ENCODE measurements at regions not wholly inside any gene's neighbourhood (a gene's known extent, or its start where the extent isn't known, plus 50 kb on each side); places are given as distances from the start of the nearest gene placed in this dataset.
"Not testable (repeated sequence)": the region's sequence is repeated elsewhere in the genome, so short reads cannot be mapped to it uniquely, and the experiment has no call there.

GRCh38 chr9:100714372-100715099 lies 136.7 kb downstream of the CAVIN4 start:
- peak; percentile 29 for DNase-seq

- DNase-seq, result no peak
Measured at GRCh38 chr9:100715100-100715380, 137.2 kb downstream of the CAVIN4 start.

GRCh38 chr9:100718717-100719116 lies 140.8 kb downstream of the CAVIN4 start:
- DNase-seq, result no peak

DNA sequence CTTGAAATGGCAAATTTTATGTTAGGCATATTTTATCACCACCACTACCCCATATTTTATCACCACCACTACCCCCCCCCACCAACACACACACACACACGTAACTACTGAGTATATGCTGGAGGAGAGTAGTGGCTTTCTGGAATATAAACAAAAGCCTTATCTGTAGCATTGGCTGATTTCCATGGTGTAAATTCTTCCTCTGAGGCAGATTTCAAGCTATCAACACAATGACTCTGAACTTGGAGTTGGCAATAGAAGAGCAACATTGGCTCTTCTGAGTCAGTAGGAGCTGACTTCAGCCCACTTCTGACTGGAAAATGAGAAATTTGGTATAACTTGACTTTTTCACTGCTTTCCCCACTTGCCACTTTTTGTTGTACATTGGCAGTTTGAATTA lies 143.0 kb downstream of the CAVIN4 start:
- DNase-seq, result no peak

- DNase-seq, result no peak
Measured at GRCh38 chr9:100724886-100725285, 147.0 kb downstream of the CAVIN4 start.

DNA sequence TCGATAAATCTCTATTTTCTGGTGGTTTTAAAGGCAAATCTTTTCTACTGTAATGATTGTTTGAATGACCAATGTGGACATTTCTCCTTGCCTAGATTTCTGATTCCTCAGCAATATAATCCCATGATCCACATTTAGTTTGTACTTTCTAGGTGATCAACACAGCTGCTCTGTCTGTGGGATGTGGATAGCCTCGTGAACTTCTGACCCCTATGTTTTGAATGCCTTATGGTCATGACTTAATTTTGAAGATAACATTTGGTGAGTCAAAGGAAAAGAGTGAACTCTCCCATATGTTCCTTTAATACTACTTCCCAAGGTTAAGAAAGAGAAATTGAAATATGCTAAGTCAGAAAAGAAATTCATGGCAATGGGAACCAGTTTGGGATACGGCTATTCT lies 147.5 kb downstream of the CAVIN4 start:
- no peak for DNase-seq

GRCh38 chr9:100729336-100729895 lies 151.5 kb downstream of the CAVIN4 start:
- DNase-seq, result no peak

- DNase-seq, result no peak
Measured at GRCh38 chr9:100730086-100730485, 152.2 kb downstream of the CAVIN4 start.

GRCh38 chr9:100731038-100731556 lies 153.2 kb downstream of the CAVIN4 start:
- no peak for DNase-seq

GRCh38 chr9:100731557-100731956 lies 153.7 kb downstream of the CAVIN4 start:
- DNase-seq, result no peak

DNA sequence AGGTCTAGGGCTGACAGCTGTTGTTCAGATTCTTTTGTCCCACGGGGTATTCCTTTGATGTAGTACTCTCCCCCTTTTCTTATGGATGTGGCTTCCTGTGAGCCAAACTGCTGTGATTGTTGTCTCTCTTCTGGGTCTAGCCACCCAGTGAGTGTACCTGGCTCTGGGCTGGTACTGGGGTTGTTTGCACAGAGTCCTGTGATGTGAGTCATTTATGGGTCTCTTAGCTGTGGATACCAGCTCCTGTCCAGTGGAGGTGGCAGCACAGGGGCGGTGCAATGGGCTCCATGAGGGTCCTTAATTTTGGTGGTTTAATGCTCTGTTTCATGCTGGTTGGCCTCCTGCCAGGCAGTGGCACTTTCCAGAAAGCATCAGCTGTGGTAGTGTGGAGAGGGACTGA lies 161.3 kb downstream of the CAVIN4 start:
- no peak for DNase-seq

DNA sequence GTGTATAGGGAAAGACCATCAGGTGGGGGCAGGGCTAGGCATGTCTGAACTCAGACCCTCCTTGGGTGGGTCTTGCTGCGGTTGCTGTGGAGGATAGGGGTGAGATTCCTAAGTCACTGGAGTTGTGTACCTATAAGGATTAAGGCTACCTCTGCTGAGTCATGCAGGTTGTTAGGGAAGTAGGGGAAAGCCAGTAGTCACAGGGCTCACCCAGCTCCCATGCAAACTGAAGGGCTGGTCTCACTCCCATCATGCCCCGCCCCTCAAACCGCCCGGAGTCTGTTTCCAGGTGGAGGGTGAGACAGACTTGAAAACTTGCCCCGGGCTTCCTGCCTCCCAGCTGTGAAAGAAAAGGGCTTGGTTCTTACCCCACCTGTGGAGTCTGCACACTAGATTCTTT lies 161.8 kb downstream of the CAVIN4 start:
- DNase-seq, result no peak

DNA sequence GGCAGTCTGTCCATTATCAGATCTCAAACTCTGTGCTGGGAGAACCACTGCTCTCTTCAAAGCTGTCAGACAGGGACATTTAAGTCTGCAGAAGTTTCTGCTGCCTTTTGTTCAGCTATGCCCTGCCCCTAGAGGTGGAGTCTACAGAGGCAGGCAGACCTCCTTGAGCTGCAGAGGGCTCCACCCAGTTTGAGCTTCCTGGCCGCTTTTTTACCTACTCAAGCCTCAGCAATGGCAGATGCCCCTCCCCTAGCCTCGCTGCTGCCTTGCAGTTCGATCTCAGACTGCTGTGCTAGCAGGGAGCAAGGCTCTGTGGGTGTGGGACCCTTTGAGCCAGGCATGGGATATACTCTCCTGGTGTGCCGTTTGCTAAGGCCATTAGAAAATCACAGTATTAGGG lies 171.1 kb downstream of the CAVIN4 start:
- DNase-seq, result not testable (repeated sequence)

DNA sequence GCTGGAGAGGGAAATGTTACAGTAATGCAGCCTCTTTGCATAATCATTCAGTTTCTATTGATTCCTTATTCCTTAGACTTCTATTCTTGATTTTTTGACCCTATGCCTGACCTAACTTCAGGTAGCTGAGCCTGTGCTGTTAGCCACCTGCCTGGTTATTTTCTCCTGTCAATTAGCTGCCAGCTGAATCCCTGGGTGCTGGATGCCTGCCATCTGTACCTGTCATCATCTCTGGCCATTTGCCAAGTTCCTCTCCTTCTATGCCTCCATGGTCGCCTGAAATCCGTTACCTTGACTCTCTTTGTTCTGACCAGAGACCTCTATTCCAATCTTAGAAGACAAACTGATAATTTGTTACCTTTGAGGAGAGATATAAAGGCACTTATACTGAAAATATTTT lies 178.3 kb downstream of the CAVIN4 start:
- DNase-seq, result no peak

GRCh38 chr9:100759215-100759614 lies 181.3 kb downstream of the CAVIN4 start:
- DNase-seq, result no peak

- DNase-seq, result no peak
Measured at GRCh38 chr9:100761276-100761802, 183.5 kb downstream of the CAVIN4 start.

DNA sequence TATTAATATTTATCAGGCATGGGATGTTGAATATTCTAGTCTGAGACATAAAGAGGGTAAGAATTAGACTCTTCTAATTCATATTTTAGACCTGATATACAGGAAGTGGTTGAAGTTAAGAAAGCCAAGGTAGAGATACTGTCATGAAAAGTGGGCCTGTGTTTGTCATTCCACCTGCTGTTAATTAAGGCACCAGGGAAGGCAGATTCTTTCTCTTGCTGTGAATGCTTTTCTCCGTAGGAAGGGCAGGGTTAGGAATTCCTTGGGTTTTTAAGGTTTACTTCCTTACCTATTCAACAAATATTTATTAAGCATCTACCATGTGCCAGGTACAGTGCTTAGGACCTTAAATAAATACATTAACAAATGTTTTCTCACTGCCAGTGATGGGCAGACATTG lies 196.4 kb downstream of the CAVIN4 start:
- DNase-seq, result no peak

- no peak for DNase-seq
Measured at GRCh38 chr9:100774962-100775361, 197.1 kb downstream of the CAVIN4 start.

DNA sequence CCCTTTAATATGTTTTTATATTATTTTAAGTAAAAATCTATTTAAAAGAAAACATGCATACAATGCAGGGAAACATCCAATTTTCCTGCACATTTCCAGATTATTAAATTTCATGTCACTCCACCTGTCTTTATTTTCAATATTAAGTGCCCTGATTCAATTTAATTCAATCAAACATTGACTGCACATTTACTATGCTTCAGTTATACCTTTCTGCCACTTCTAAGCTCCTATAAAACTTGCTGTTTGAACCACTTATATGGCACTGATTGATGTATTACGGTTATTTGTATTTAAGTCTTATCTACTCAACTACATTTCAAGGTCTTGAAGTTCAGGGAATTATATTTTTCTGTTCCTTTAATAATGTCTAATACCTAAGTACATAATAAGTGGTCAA lies 198.0 kb downstream of the CAVIN4 start:
- DNase-seq, result no peak

GRCh38 chr9:100784755-100785154 lies 206.9 kb downstream of the CAVIN4 start:
- no peak for DNase-seq

GRCh38 chr9:100785946-100786345 lies 208.1 kb downstream of the CAVIN4 start:
- DNase-seq, result no peak

- DNase-seq, result no peak
Measured at GRCh38 chr9:100794738-100795269, 216.9 kb downstream of the CAVIN4 start.

GRCh38 chr9:100803956-100804355 lies 224.6 kb upstream of the PLPPR1 start:
- no peak for DNase-seq

GRCh38 chr9:100811643-100812042 lies 216.9 kb upstream of the PLPPR1 start:
- no peak for DNase-seq

GRCh38 chr9:100813871-100814270 lies 214.7 kb upstream of the PLPPR1 start:
- DNase-seq, result no peak
